GM21381 (cell line): ENCODE measurements at regions not wholly inside any gene's neighbourhood (a gene's known extent, or its start where the extent isn't known, plus 50 kb on each side); places are given as distances from the start of the nearest gene placed in this dataset.
"Not testable (repeated sequence)": the region's sequence is repeated elsewhere in the genome, so short reads cannot be mapped to it uniquely, and the experiment has no call there.

ENCODE experiments used
- ATAC-seq: cut with Tn5 transposase; IDR thresholded peaks from one replicate; pipeline ENCODE4 v1.9.1; 2021; ENCODE audit warnings: mild to moderate bottlenecking, moderate library complexity; ENCODE audit not compliant: unreplicated experiment

DNA sequence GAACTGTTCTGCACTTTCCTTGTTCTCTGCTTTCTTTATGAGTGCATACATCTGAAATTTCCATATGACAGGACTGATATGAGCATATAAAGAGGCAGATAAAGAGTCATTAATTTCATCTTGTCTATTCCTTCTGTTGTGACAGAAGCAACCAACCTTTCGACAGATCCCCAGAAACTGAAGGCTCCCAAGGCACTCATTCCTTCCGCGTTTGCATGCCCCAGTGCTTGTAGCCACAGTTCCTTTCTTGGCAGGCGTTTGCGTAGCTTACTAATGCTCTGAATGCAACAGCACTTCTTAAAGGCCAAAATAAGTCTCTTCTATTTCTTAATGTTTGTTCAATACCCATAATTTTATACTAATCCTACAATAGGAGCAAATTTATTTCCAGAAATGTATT, 94.0 kb upstream of the TBL1X start:
- no peak for ATAC-seq

DNA sequence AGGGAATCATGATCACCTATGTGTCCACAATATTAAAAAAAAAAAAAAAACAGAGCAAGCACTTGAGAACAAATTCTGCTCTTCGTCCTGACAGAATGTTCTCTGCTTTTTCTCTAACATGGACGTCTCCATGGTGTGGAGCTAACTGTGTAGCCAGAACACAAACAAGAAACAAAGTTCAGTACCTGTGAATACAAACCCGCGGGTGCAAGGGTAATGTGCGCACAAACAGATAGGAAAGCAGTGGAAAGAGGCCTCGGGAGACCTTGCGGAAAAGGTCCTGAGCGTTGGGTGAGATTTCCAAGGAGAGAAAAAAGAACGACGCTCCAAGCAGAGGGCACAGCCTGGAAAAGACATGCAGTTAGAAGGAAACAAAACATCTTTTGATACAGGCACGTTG, 92.0 kb upstream of the TBL1X start:
- ATAC-seq = no peak

DNA sequence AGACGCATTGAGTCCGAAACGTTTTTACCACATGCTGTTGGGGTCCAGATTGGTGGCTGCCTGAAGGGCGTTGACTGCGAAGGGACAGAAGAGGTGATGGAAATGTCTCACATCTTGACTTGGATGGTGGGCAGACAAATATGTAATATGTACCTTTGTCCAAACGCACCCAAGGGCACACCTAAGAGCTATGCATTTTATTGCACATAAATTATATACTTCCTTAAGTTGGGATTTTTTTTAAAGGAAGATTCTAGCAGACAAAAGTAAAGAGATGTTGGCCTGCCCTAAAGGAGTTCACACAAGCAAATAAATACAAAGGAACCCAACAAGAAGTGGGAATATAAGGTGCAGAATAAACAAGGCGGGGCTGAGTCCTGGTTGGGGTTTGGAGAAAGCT, 91.1 kb upstream of the TBL1X start:
- no peak for ATAC-seq

DNA sequence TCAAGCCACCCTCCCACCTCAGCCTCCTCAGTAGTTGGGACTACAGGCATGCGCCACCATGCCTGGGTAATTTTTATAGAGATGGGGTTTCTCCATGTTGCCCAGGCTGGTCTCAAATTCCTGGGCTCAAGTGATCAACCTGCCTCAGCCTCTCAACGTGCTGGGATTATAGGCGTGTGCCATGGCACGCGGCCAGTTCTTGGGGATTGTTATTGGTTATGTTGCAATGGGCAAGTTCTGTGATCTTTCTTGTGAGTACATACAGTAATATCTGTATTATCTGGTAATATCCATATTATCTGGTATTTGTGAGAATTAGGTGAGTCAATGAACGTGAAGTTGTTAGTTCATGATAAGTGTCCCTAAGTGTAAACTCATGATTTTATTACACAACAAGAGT, 90.3 kb upstream of the TBL1X start:
- ATAC-seq = no peak

DNA sequence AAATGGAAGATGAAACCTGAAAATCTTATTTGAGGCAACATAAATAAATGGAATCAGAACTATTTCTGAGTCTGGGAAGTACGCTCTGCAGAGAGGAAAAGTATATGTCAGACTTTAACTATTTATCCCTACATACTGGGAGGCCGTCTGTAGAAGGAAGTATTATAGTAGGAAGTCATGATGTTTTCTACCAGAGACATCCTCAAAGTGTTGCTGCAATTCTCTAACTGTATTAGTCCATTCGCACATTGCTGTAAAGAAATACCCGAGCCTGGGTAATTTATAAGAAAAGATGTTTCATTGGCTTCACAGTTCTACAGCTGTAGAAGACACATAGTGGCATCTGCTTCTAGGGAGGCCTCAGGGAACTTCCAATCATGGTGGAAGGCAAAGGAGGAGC, 88.7 kb upstream of the TBL1X start:
- no peak for ATAC-seq

DNA sequence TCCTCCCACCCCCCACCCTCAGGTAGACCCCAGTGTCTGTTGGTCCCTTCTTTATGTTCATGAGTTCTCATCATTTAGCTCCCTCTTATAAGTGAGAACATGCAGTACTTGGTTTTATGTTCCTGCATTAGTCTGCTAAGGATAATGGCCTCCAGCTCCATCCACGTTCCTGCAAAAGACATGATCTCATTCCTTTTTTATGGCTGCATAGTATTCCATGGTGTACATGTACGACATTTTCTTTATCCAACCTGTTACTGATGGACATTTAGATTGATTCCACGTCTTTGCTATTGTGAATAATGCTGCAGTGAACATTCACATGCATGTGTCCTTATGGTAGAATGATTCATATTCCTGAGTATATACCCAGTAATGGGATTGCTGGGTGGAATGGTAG, 87.6 kb upstream of the TBL1X start:
- not testable (repeated sequence) for ATAC-seq

DNA sequence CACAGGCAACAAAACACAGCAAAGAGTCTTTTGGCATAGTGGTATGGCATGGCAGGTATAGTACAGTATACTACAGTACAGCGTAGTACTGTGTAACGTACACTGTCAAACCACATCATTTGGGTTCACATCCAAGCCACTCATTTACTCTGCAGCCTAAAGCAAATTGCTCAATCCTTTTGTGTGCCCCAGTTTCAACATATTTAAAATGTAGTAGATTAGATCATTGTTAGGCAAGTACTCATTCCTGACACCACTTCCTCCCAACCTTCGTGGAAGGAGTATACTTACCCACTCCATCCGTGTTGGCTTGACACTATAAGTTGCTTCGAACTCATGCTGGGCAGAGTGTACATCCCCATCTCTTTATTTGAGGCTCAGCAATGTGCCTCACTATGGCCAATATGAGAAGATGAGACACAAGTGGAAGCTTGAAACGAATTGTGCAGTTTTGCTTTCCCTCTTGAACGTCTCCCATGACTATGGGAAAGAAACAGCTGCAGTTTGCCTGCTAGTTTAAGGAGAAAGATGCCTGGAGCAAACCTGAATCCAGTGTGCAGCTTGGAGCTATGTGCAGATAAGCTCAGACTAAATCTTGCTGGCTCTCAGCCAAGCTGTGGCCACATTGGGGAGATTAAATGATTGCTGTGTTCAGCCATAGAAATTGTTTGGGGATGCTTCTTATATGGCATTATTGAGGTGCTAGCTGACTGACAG, 85.7 kb upstream of the TBL1X start:
- ATAC-seq = no peak

DNA sequence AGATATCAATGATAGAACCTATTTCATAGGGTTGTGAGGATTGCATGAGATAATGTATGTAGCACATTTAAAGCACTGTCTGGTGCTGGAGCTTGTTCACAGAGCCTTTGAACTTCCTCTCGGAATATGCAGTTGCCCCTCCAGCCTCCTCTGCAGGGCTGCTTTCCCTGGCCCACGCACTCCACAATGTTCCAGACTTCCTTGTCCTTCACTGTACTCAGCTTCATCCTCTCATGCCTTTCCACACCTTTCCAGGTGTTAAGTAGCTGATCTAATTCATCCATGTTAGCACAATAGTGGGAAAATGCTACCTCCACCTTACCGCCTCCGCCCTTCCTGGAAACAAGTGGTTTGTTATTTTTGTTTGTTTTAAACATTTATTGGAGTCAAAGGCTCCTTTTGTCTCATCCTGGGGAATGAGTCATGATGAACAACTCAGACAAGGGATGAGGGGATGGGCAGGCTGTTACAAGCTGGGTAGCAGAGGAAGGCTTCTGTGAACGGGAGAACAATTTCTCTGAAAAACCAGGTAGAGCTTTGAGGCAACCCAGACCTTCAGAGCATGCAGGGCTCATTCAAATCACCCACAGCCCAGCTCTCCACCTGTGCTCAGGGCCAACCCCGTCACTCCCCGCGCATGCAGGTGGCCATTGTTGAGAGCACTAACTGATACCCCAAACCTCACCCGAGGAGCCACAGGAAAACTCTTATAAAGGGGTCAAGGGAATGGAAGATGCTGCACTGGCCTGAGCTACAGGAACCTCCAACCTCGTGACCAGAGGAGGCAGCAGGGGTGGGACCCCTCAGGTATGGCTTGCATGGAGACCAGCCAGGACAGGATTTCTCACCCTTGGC, 84.9 kb upstream of the TBL1X start:
- ATAC-seq = no peak

DNA sequence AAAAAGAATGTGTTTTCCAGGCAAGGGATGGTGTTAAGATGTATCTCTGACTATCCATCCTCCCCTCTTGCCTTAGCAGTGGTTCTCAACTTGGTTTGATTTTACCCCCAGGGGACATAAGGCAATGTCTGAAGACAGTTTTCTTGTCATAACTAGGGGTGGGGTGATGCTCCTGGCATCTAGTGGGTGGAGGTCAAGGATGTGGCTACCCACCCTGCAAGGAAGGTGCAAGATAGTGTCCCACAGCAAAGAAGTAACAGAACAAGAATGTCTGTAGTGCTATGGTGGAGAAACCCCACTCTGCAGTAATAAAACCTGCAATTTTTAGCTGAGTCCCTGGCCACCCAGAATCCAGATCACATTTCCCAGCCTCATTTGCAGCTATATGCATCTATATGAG, 81.2 kb upstream of the TBL1X start:
- ATAC-seq = no peak

DNA sequence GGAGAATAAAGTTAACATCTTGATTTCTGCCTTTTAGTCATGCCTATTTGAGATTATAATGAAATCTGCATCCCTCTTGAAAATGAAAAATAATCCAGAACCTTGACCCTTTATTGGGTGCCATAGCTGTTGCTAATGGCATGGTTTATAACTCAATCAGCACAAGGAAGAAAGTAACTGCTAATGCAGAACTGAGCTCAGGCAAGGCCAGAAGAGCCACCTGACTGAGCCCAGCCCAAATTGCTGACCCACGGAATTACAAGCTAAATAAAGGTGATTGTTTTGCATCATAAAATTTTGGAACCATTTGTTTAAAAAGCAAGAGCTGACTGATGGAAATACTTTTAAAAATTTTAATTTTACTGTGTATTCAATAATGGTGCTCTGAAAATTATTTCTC, 76.4 kb upstream of the TBL1X start:
- no peak for ATAC-seq

DNA sequence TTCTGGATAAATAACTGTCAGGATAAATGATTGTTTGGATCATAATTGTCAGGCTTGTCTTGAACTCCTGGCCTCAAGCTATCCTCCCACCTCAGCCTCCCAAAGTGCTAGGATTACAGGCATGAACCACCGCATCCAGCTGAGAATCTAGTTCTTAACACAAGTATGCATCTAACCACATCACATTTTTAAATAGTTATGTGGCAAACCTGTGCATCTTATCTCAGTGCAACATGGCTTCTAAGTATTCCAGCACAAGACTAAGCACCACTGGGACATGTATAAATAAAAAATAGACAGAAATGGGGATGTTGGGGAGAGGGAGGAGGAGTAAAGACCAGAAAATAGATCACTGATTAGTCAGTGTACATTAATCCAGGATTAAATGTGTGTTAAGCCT, 74.7 kb upstream of the TBL1X start:
- ATAC-seq = no peak

DNA sequence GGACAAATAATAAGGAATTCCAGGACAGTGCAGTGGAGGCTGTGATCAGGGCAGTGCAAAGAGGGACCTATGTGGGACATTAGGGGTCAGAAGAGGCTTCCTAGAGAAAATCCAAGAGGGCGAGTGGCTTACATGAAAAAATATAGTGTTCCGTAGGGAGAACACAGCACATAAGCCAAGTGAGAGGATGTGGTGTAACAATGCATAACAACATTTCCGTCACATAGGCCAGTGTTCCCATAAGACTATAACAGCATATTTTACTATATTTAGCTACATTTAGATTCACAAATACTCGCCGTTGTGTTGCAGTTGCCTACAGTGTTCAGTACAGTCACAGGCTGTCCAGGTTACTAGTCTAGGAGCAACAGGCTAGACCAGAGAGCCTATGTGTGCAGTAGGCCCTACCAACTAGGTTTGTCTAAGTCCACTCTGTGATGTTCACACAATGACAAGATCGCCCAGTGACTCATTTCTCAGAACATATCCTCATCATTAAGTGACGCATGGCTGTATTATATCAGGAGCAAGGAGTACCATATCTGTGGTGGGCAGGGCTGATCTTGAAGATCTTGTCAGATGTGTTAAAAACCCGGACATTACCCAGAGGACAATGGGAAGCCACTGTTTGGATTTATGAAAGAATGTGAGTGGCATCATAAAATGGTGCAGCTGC, 74.0 kb upstream of the TBL1X start:
- no peak for ATAC-seq

DNA sequence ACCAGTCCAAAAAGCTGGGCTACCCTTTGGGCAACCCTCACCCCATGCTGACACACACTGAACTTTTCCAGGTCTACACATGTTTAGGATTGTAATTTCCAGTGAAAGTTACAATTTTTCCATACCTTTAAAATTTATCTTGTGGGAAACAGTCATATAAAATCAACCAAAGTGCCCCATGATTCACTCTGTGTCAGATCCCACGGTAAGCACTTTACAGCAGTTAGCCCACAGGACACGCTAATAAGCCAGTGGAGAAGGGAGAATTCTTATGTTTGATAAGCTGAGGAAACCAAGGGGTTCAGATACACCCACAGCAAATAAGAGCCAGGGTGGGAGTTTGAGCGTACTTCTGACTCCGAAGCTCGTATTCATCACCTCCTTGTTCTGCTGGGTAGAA, 72.4 kb upstream of the TBL1X start:
- ATAC-seq = no peak

DNA sequence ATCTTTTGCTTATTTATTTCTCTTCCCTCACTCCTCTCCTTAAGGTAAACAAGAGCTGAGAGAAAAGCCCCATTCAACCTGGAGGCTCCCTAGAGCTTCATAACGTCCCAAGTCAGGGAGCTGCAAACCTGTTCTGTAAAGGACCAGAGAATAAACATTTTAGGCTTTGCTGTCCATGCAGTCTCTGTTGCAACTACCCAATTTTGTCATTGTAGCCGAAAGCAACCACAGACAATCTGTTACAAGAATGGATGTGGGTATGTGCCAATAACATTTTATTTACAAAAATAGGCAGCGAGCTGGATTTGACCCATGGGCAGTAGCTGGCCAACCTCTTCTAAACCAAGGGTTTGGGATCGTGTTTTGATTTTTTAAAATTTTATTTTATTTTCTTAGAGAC, 71.3 kb upstream of the TBL1X start:
- no peak for ATAC-seq

DNA sequence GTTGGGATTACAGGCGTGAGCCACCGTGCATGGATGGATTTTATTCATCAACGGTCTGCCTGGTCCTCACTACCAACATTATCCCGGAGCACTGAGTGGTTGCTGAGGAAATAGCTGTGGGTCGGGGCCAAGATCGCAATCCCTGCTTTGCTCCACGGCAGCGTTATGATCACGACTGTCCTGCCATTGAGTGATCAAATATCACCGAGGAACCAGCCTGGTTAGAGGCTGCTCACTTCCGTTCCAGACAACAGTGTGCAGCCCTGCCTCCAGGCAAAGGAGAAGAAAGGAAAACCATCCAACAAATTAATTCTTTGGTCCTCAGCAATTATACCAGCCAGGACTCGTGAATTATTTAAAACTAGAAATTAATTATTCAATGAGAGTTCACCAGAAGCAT, 70.6 kb upstream of the TBL1X start:
- ATAC-seq = no peak

DNA sequence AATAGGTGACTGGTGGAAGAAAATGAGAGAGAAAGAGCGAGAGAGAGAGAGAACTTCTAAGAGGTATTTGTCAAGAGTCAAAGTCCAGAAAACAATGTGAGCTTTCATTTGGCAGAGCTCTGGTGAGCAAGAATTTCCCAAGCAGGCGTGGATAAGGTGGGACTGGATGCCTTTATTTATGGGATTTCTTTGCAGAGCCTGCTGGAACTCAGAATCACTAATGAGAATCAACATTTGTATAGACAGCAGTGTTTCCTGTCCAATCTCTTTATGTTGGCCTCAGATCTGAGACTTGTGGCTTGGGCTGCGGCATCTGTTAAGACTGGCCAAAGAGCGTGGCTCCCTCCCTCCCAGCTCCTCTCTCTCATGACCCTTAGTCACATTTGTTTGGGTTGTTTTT, 67.9 kb upstream of the TBL1X start:
- ATAC-seq = no peak

DNA sequence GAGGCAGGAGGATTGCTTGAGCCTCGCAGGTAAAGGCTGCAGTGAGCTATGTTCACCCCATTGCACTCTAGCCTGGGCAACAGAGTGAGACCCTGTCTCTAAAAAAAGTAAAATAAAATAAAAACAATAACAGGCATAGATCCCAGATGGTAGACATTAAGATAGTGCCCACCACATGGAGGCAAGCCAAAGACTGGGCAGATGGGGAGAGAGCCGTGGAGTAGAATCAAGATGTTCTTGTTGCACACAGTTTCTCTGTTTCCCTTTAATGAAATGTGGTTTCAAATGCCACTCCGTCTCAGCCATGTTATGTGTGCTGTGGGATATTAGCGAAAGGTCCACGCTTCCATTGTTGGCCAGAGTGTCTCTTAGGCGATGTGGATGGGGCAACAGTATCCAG, 63.8 kb upstream of the TBL1X start:
- no peak for ATAC-seq

DNA sequence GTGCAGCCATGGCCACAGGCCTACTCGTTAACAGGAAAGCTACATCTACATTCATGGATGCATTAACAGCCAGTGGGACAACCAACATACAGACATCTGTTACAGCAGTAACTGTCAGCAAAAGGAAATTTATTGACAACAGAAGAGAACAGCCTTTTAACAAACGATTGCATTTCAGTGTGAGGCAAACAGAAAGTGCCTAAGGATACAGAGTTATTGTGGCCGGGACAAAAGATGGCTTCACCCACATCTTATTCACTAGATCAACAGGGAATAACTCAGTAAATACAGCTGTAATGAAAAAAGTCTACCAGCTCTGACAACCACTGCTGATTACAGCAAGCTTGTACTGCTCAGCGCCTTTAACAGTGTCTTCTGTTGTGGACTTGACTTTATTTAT, 61.5 kb upstream of the TBL1X start:
- no peak for ATAC-seq

DNA sequence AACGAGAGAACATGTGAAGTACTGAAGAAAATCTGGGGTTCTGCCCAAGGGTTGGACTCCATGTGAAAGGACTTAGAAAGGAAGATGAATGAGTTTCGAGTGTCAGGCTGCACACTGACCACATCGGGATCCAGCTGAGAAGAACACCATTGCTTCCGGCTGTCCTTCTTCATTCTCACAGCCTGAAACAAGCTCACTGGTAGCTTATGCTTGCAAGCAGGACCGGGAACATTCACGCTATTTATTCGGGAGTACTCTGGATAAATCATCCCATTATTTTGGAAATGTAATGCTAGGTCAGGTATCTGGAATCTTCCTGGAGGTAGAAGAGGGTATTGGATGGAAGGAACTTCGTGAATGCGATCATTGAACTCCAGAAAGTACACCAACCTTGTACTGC, 59.2 kb upstream of the TBL1X start:
- not testable (repeated sequence) for ATAC-seq

DNA sequence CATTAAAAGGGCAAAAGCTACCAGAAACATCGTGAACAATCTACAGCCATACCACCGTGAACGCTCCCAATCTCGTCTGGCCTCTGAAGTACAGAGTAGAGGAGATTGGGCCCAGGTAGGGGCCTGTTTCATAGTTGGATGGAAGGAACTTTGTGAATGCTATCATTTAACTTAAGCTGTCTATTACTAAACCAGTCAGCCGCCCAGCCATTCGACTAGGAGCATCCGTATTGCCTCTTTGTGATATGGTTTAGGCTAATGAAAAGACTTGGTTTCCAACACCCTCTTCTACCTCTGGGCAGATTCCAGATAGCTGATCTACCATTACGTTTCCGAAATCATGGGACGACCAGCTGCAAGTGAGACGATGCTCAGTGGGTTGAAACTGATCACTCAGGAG, 54.0 kb upstream of the TBL1X start:
- ATAC-seq = not testable (repeated sequence)

DNA sequence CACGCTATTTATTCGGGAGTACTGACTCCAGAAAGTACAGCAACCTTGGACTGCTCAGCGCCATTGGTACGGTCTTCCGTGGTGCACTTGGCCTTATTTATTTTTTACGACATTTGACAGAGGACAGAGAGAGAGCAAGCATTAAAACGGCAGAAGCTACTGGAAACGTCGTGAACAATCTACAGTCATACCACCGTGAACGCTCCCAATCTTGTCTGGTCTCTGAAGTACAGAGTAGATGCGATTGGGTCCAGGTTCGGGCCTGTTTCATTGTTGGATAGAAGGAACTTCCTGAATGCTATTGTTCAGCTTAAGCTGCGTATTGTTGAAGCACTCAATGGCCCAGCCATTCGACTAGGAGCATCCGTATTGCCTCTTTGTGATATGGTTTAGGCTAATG, 53.2 kb upstream of the TBL1X start:
- ATAC-seq = not testable (repeated sequence)

DNA sequence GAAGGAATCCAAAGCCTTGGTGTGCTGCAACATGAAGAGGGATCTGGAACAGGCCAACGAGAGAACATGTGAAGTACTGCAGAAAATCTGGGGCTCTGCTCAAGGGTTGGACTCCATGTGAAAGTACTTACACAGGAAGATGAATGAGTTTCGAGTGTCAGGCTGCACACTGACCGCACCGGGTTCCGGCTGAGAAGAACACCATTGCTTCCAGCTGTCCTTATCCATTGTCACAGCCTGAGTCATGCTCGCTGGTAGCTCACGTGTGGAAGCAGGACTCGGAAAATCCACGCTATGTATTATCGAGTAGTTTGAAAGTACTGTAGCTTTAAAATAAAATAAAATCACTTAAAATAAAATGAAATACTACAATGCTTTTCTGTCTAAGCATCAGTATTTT, 50.4 kb upstream of the TBL1X start:
- no peak for ATAC-seq
